H9 (cell line): ENCODE measurements at regions not wholly inside any gene's neighbourhood (a gene's known extent, or its start where the extent isn't known, plus 50 kb on each side); places are given as distances from the start of the nearest gene placed in this dataset.
A peak's percentile ranks its signal among the peaks of the same experiment; 100 is the strongest.

Experiments
- DNase-seq: peaks from one replicate; pipeline ENCODE4 v3.0.0-alpha.2; 2017
- H2AFZ ChIP-seq: one replicate; pipeline ENCODE4 v1.6.1; 2013; ENCODE audit warnings: mild to moderate bottlenecking, low read length, control low read depth, moderate library complexity
- H2AK5ac ChIP-seq: 2 replicates; pipeline ENCODE4 v1.6.1; 2013; ENCODE audit warnings: low read length, control low read depth, mixed read lengths; ENCODE audit not compliant: insufficient read length
- H2BK120ac ChIP-seq: one replicate; pipeline ENCODE4 v1.6.1; 2013; ENCODE audit warnings: low read depth, mild to moderate bottlenecking, low read length, control low read depth, inconsistent platforms; ENCODE audit not compliant: poor library complexity, severe bottlenecking
- H2BK12ac ChIP-seq: 2 replicates; pipeline ENCODE4 v1.6.1; 2013; ENCODE audit warnings: low read length, control low read depth, mixed read lengths, low read depth; ENCODE audit not compliant: insufficient read length
- H2BK15ac ChIP-seq: 2 replicates; pipeline ENCODE4 v1.6.1; 2013; ENCODE audit warnings: low read depth, low read length, control low read depth
- H2BK20ac ChIP-seq: one replicate; pipeline ENCODE4 v1.6.1; 2013; ENCODE audit warnings: low read depth, mild to moderate bottlenecking, low read length, control low read depth, inconsistent platforms; ENCODE audit not compliant: poor library complexity, severe bottlenecking
- H2BK5ac ChIP-seq: 2 replicates; pipeline ENCODE4 v1.6.1; 2013; ENCODE audit warnings: low read length, control low read depth, mixed read lengths; ENCODE audit not compliant: insufficient read length
- H3K14ac ChIP-seq: 2 replicates; pipeline ENCODE4 v1.6.1; 2013; ENCODE audit warnings: low read length, control low read depth; ENCODE audit not compliant: insufficient read depth
- H3K18ac ChIP-seq: 2 replicates; pipeline ENCODE4 v1.6.1; 2013; ENCODE audit warnings: low read depth, mild to moderate bottlenecking, mixed read lengths, low read length, control low read depth; ENCODE audit not compliant: insufficient read length
- H3K23ac ChIP-seq: 2 replicates; pipeline ENCODE4 v1.6.1; 2013; ENCODE audit warnings: low read length, control low read depth, mixed read lengths, low read depth; ENCODE audit not compliant: insufficient read length
- H3K23me2 ChIP-seq: 2 replicates; pipeline ENCODE4 v1.6.1; 2013; ENCODE audit warnings: low read depth, mild to moderate bottlenecking, mixed read lengths, low read length, control low read depth; ENCODE audit not compliant: insufficient read length, poor library complexity, severe bottlenecking
- H3K27ac ChIP-seq: 2 replicates; pipeline ENCODE4 v1.5.1; 2013; ENCODE audit warnings: low read length, control low read depth, mixed read lengths, low read depth; ENCODE audit not compliant: insufficient read length
- H3K27me3 ChIP-seq: 2 replicates; pipeline ENCODE4 v1.6.1; 2013; ENCODE audit warnings: low read length, control low read depth, inconsistent platforms; ENCODE audit not compliant: insufficient read depth
- H3K4ac ChIP-seq: 2 replicates; pipeline ENCODE4 v1.6.1; 2013; ENCODE audit warnings: low read depth, mild to moderate bottlenecking, control low read depth, inconsistent platforms, low read length, moderate library complexity
- H3K4me1 ChIP-seq: 2 replicates; pipeline ENCODE4 v1.6.1; 2013; ENCODE audit warnings: low read length, control low read depth, inconsistent platforms; ENCODE audit not compliant: insufficient read depth
- H3K4me2 ChIP-seq: 2 replicates; pipeline ENCODE4 v1.6.1; 2013; ENCODE audit warnings: low read length, control low read depth, mixed read lengths; ENCODE audit not compliant: insufficient read length, insufficient read depth
- H3K56ac ChIP-seq: 2 replicates; pipeline ENCODE4 v1.6.1; 2013; ENCODE audit warnings: low read depth, mild to moderate bottlenecking, mixed read lengths, low read length, control low read depth; ENCODE audit not compliant: insufficient read length
- H3K79me1 ChIP-seq: 2 replicates; pipeline ENCODE4 v1.6.1; 2013; ENCODE audit warnings: low read depth, mild to moderate bottlenecking, moderate library complexity, low read length, control low read depth, inconsistent platforms; ENCODE audit not compliant: insufficient read depth, poor library complexity, severe bottlenecking
- H3K79me2 ChIP-seq: 2 replicates; pipeline ENCODE4 v1.6.1; 2013; ENCODE audit warnings: low read length, control low read depth, inconsistent platforms; ENCODE audit not compliant: insufficient read depth
- H3K9ac ChIP-seq: 2 replicates; pipeline ENCODE4 v1.6.1; 2013; ENCODE audit warnings: low read length, control low read depth, mixed read lengths; ENCODE audit not compliant: insufficient read length; ENCODE audit errors: extremely low read depth
- H3K9me3 ChIP-seq: one replicate; pipeline ENCODE4 v1.6.1; 2013; ENCODE audit warnings: low read depth, low read length, inconsistent platforms; ENCODE audit not compliant: control insufficient read depth
- H3T11ph ChIP-seq: one replicate; pipeline ENCODE4 v1.6.1; 2013; ENCODE audit warnings: mild to moderate bottlenecking, low read length, control low read depth, inconsistent platforms
- H4K20me1 ChIP-seq: one replicate; pipeline ENCODE4 v1.6.1; 2013; ENCODE audit not compliant: control insufficient read depth, insufficient read length, insufficient read depth
- H4K5ac ChIP-seq: 2 replicates; pipeline ENCODE4 v1.6.1; 2013; ENCODE audit warnings: low read depth, mild to moderate bottlenecking, mixed read lengths, low read length, control low read depth; ENCODE audit not compliant: insufficient read length
- H4K8ac ChIP-seq: replicated peaks from 2 replicates; pipeline ENCODE4 v1.6.1; 2013; ENCODE audit warnings: low read length, control low read depth, mixed read lengths, low read depth; ENCODE audit not compliant: insufficient read length
- H4K91ac ChIP-seq: 2 replicates; pipeline ENCODE4 v1.6.1; 2013; ENCODE audit warnings: low read depth, mild to moderate bottlenecking, moderate library complexity, mixed read lengths, low read length, control low read depth; ENCODE audit not compliant: insufficient read length
- H3K27ac Mint-ChIP-seq, 3 experiments: 2 replicates in 2 of 3; 3 replicates in 1 of 3; pipeline ENCODE4 v1.8.0; 2020 to 2021; ENCODE audit warnings: mixed read lengths in 3 of 3, mild to moderate bottlenecking in 1 of 3, moderate library complexity in 1 of 3
- H3K27me3 Mint-ChIP-seq: 2 replicates; pipeline ENCODE4 v1.8.0; 2021; ENCODE audit warnings: low read depth, mild to moderate bottlenecking, moderate library complexity, mixed read lengths
- H3K36me3 Mint-ChIP-seq, 3 experiments: 2 replicates in 2 of 3; 3 replicates in 1 of 3; pipeline ENCODE4 v1.8.0; 2020 to 2021; ENCODE audit warnings: low read depth in 3 of 3, mixed read lengths in 3 of 3; ENCODE audit not compliant: insufficient read depth in 1 of 3
- H3K4me1 Mint-ChIP-seq, 2 experiments: 2 replicates each; pipeline ENCODE4 v1.8.0; 2020; ENCODE audit warnings: mixed read lengths in 2 of 2
- H3K4me3 Mint-ChIP-seq, 2 experiments: 2 replicates in 1 of 2; 3 replicates in 1 of 2; pipeline ENCODE4 v1.8.0; 2020 to 2021; ENCODE audit warnings: mild to moderate bottlenecking in 2 of 2, mixed read lengths in 2 of 2, moderate library complexity in 1 of 2
- H3K9me3 Mint-ChIP-seq, 2 experiments: 2 replicates in 1 of 2; 3 replicates in 1 of 2; pipeline ENCODE4 v1.8.0; 2020; ENCODE audit warnings: mild to moderate bottlenecking in 2 of 2, mixed read lengths in 2 of 2, moderate library complexity in 1 of 2
- WGBS: extraction: QIAGEN DNeasy Blood & Tissue Kit; methylation state at CpG from one replicate; pipeline ENCODE4 v1.1.7; 2013; ENCODE audit warnings: missing lambda C conversion rate, low lambda C conversion rate, mixed read lengths; ENCODE audit not compliant: insufficient read length; ENCODE audit errors: extremely low coverage; 5-methylcytosine and 5-hydroxymethylcytosine counted together
- TF ChIP-seq, protein P1 (sequence below): fragments of 200-600 bp; sonication (generic); conservative IDR thresholded peaks from 3 replicates; pipeline ENCODE4 v1.8.0; 2021; ENCODE audit warnings: antibody characterized with exemption, mild to moderate bottlenecking

DNA sequence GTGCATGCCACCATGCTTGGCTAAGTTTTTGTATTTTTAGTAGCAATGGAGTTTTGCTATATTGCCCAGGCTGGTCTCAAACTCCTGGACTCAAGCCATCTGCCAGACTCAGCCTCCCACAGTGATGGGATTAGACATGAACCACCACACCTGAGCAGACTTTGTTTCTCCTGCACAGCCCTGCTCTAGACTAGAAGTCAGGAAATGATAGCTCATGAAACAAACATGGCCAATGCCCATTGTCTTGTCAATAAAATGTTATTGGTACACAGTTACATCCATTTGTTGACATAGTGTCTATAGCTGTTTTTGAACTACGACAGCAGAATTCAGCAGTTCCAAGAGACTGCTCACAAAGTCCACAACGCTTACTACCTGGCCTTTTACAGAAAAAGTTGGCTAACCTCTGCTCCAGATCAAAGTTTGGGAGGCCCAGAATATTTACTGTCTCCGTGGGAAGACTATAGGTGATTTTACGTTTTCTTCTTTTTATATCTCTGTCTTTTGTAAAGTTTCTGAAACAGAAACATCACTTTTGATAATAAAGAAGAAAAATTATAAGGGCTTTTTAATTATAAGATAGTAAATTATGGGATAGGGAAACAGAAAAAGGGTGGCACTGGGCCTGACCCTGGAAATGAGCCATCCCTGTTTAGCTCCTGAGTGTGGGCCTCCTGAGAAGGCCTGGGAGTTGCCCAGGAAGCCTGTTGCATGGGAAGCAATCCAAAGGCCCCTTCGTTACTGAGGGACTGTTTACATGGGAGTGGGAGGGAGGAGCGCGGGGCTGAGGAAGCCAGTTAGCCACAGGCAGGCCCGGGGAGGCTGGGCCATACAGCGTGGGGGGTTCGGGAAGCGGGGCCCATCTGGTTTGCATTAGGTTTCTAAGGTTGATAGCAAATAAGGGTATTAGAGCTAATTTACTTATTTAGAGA is 201.5 kb downstream of the IRF8 start:
- Mint-ChIP-seq H3K27me3 (peaks cover 9% of the 10 kb centered on the region), H3K36me3 (no peaks in the 10 kb centered on the region; a peak in 1 of 7 replicates), H3K27ac (no peak overlapping the region), H3K4me1 (peaks cover 4 to 9% of the 10 kb centered on the region in 2 experiments; a peak in 3 of 4 replicates), H3K9me3 (peaks cover 2 to 5% of the 10 kb centered on the region in 2 experiments; a peak in 2 of 5 replicates), H3K4me3 (0 out of 5 replicates have a peak overlapping the region, but pooled peaks of 1 of the 2 experiments have one; percentile 29)
- H3K9me3 ChIP-seq, result no peaks in the 10 kb centered on the region
- no peak overlapping the region for H3K18ac ChIP-seq
- DNase-seq, result no peak
- H2BK15ac ChIP-seq, result no peak overlapping the region
- H3T11ph ChIP-seq, result no peak overlapping the region
- H3K23me2 ChIP-seq, result no peaks in the 10 kb centered on the region
- no CpG with 5 or more reads among the region's 11 CpGs for WGBS
- no peak overlapping the region for H3K4me2 ChIP-seq
- no peak overlapping the region for H4K91ac ChIP-seq
- H2AFZ ChIP-seq, result no peak overlapping the region
- H2BK5ac ChIP-seq, result no peak overlapping the region
- H3K4me1 ChIP-seq, result no peaks in the 10 kb centered on the region
- TF ChIP-seq, protein P1, sequence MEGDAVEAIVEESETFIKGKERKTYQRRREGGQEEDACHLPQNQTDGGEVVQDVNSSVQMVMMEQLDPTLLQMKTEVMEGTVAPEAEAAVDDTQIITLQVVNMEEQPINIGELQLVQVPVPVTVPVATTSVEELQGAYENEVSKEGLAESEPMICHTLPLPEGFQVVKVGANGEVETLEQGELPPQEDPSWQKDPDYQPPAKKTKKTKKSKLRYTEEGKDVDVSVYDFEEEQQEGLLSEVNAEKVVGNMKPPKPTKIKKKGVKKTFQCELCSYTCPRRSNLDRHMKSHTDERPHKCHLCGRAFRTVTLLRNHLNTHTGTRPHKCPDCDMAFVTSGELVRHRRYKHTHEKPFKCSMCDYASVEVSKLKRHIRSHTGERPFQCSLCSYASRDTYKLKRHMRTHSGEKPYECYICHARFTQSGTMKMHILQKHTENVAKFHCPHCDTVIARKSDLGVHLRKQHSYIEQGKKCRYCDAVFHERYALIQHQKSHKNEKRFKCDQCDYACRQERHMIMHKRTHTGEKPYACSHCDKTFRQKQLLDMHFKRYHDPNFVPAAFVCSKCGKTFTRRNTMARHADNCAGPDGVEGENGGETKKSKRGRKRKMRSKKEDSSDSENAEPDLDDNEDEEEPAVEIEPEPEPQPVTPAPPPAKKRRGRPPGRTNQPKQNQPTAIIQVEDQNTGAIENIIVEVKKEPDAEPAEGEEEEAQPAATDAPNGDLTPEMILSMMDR, result no peak
- H2BK12ac ChIP-seq, result no peak overlapping the region
- H3K4ac ChIP-seq, result no peak overlapping the region
- no peak overlapping the region for H2BK120ac ChIP-seq
- no peaks in the 10 kb centered on the region for H3K27me3 ChIP-seq
- H4K8ac ChIP-seq, result no peak overlapping the region
- H3K14ac ChIP-seq, result no peak overlapping the region
- no peak overlapping the region for H4K5ac ChIP-seq
- H3K27ac ChIP-seq, result no peak overlapping the region
- H2BK20ac ChIP-seq, result no peak overlapping the region
- no peaks in the 10 kb centered on the region for H4K20me1 ChIP-seq
- no peaks in the 10 kb centered on the region for H3K79me2 ChIP-seq
- no peak overlapping the region for H2AK5ac ChIP-seq
- no peak overlapping the region for H3K23ac ChIP-seq
- H3K9ac ChIP-seq, result no peak overlapping the region
- no peaks in the 10 kb centered on the region for H3K79me1 ChIP-seq
- H3K56ac ChIP-seq, result no peak overlapping the region
